Breast epithelium (tissue), 3 donors: ENCODE measurements at regions not wholly inside any gene's neighbourhood (a gene's known extent, or its start where the extent isn't known, plus 50 kb on each side); places are given as distances from the start of the nearest gene placed in this dataset.

Experiments
- CTCF ChIP-seq, 3 donors: fragments of 450-650 bp; IDR thresholded peaks; one replicate each; pipeline ENCODE4 v1.5.1; 2016 to 2017; ENCODE audit warnings: antibody characterized with exemption in 3 of 3, mild to moderate bottlenecking in 3 of 3, moderate library complexity in 3 of 3
- POLR2AphosphoS5 ChIP-seq, 3 donors: sonication (generic); formaldehyde crosslinking; IDR thresholded peaks; one replicate each; pipeline ENCODE4 v1.6.1; 2017; ENCODE audit warnings: antibody characterized with exemption in 3 of 3

- TF ChIP-seq CTCF (IDR thresholded peaks at IDR 0.05) (no peak), POLR2AphosphoS5 (IDR thresholded peaks at IDR 0.05) (no peak)
Measured at GRCh38 chr11:105219670-105220069, 80.1 kb upstream of the CARD18 start.
